RPMI7951 (cell line): ENCODE measurements at regions not wholly inside any gene's neighbourhood (a gene's known extent, or its start where the extent isn't known, plus 50 kb on each side); places are given as distances from the start of the nearest gene placed in this dataset.

Experiments used
- DNase-seq: peaks from one replicate; pipeline ENCODE4 v3.0.0-alpha.2; 2012; ENCODE audit warnings: low read depth

DNA sequence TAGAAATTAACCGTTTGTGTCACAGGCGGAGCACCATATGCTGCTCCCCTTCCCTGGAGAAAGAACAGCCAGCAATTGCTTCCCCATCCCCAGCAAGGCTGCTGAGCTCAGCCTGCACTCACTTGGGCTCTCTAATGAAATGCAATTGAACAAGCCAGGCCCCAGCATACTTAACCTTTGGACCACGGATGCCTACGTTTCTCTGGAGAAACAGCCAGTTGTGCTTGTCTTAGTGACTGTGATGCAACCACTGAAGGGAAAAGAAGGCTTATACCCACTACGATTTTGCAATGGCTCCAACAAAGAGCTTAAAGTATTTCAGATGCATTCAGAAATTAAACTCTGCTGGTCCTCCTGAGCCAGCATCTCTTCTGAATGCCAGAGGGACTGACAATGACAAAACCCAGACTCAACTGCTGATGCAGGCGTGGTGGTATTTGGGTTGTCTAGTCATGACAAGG is 51.3 kb upstream of the SESN3 start:
- no peak for DNase-seq
